GM18507 (cell line): ENCODE measurements at regions not wholly inside any gene's neighbourhood (a gene's known extent, or its start where the extent isn't known, plus 50 kb on each side); places are given as distances from the start of the nearest gene placed in this dataset.
"Not testable (repeated sequence)": the region's sequence is repeated elsewhere in the genome, so short reads cannot be mapped to it uniquely, and the experiment has no call there.

Source experiments
- DNase-seq: peaks from one replicate; pipeline ENCODE4 v3.0.0; 2011; ENCODE audit warnings: low read depth; ENCODE audit not compliant: insufficient read length; ENCODE audit errors: extremely low spot score
- FAIRE-seq: peaks from 2 replicates; lab custom pipeline; 2011; peaks lifted over from hg19 to GRCh38; lab: Jason Lieb, UNC

GRCh38 chr5:163185315-163185714, 252.1 kb upstream of the CCNG1 start:
- FAIRE-seq (no peak), DNase-seq (no peak)

GRCh38 chr5:163189023-163189553, 248.3 kb upstream of the CCNG1 start:
- DNase-seq (no peak), FAIRE-seq (no peak)

GRCh38 chr5:163190283-163190682, 247.1 kb upstream of the CCNG1 start:
- DNase-seq (no peak), FAIRE-seq (no peak)

GRCh38 chr5:163190784-163191183, 246.6 kb upstream of the CCNG1 start:
- FAIRE-seq (no peak), DNase-seq (no peak)

- no peak for FAIRE-seq
- DNase-seq, result no peak
Observed at GRCh38 chr5:163193886-163194285, 243.5 kb upstream of the CCNG1 start.

- FAIRE-seq (no peak), DNase-seq (no peak)
Observed at GRCh38 chr5:163205645-163206044, 231.8 kb upstream of the CCNG1 start.

GRCh38 chr5:163221581-163221980, 215.8 kb upstream of the CCNG1 start:
- DNase-seq, result no peak

GRCh38 chr5:163222982-163223381, 214.4 kb upstream of the CCNG1 start:
- no peak for FAIRE-seq

More at GRCh38 chr5:163221581-163221980, 215.8 kb upstream of the CCNG1 start:
- no peak for FAIRE-seq

GRCh38 chr5:163244445-163244987, 192.9 kb upstream of the CCNG1 start:
- DNase-seq (no peak), FAIRE-seq (no peak)

More at GRCh38 chr5:163222982-163223381, 214.4 kb upstream of the CCNG1 start:
- no peak for DNase-seq

- no peak for DNase-seq
Observed at GRCh38 chr5:163245584-163245983, 191.8 kb upstream of the CCNG1 start.

GRCh38 chr5:163248333-163248732, 189.1 kb upstream of the CCNG1 start:
- DNase-seq (no peak), FAIRE-seq (no peak)

More at GRCh38 chr5:163245584-163245983, 191.8 kb upstream of the CCNG1 start:
- no peak for FAIRE-seq

GRCh38 chr5:163248871-163249270, 188.5 kb upstream of the CCNG1 start:
- DNase-seq, result no peak
- no peak for FAIRE-seq

- no peak for FAIRE-seq
- DNase-seq, result no peak
Observed at GRCh38 chr5:163252950-163253349, 184.4 kb upstream of the CCNG1 start.

- no peak for FAIRE-seq
- DNase-seq, result no peak
Observed at GRCh38 chr5:163259495-163259894, 177.9 kb upstream of the CCNG1 start.

GRCh38 chr5:163260471-163260870, 176.9 kb upstream of the CCNG1 start:
- FAIRE-seq, result no peak
- no peak for DNase-seq

- DNase-seq, result no peak
- no peak for FAIRE-seq
Observed at GRCh38 chr5:163260961-163261360, 176.4 kb upstream of the CCNG1 start.

GRCh38 chr5:163261647-163262269, 175.6 kb upstream of the CCNG1 start:
- DNase-seq (no peak), FAIRE-seq (no peak)

- not testable (repeated sequence) for DNase-seq, FAIRE-seq
Observed at GRCh38 chr5:163266249-163266648, 171.1 kb upstream of the CCNG1 start.

GRCh38 chr5:163269624-163270023, 167.8 kb upstream of the CCNG1 start:
- no peak for DNase-seq
- FAIRE-seq, result no peak

GRCh38 chr5:163276466-163276865, 160.9 kb upstream of the CCNG1 start:
- DNase-seq, result no peak
- no peak for FAIRE-seq

- FAIRE-seq, result not testable (repeated sequence)
Observed at GRCh38 chr5:163280897-163281296, 156.5 kb upstream of the CCNG1 start.

More at GRCh38 chr5:163280897-163281296, 156.5 kb upstream of the CCNG1 start:
- not testable (repeated sequence) for DNase-seq
